GM12891 (cell line): ENCODE measurements at regions not wholly inside any gene's neighbourhood (a gene's known extent, or its start where the extent isn't known, plus 50 kb on each side); places are given as distances from the start of the nearest gene placed in this dataset.

Experiments
- POLR2A ChIP-seq: IDR thresholded peaks from 2 replicates; pipeline ENCODE4 v1.6.1; 2011; ENCODE audit warnings: low read depth, low read length, control low read depth
- POLR2AphosphoS5 ChIP-seq: IDR thresholded peaks from 2 replicates; pipeline ENCODE4 v1.6.1; 2011; ENCODE audit warnings: low read depth, low read length, control low read depth
- TAF1 ChIP-seq: IDR thresholded peaks from 2 replicates; pipeline ENCODE4 v1.6.1; 2011; ENCODE audit warnings: low read depth, low read length, control low read depth

- TF ChIP-seq POLR2A (no peak), POLR2AphosphoS5 (no peak), TAF1 (no peak)
These were observed 192.2 kb upstream of the C9orf72 start for GRCh38 chr9:27765266-27766072.
